ENCODE measurements at regions not wholly inside any gene's neighbourhood (a gene's known extent, or its start where the extent isn't known, plus 50 kb on each side); places are given as distances from the start of the nearest gene placed in this dataset.

GRCh38 chr2:14220101-14220500 lies 412.4 kb upstream of the LRATD1 start:
- DNase-seq, result peak; percentile 8

GRCh38 chr2:14221466-14221865 lies 411.1 kb upstream of the LRATD1 start:
- DNase-seq, result no peak

DNA sequence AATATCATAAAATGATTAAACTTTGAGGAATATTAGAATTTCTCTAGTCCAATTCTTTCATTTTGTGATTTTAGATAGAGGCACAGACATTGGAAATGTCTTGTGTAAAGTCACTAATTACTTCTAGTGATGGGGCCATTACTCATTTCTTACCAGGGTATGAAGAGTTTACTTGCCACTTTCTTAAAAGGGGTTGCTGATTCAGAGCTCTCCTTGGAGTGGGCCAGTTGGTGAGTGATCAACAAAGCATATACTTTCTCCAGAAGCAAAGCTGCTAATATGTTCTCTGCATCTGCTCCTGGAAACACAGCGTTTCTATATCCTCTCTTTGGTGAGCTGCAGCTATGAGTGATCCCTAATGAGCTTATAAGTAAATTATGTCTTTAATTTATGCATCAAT lies 408.9 kb upstream of the LRATD1 start:
- DNase-seq, result no peak

DNA sequence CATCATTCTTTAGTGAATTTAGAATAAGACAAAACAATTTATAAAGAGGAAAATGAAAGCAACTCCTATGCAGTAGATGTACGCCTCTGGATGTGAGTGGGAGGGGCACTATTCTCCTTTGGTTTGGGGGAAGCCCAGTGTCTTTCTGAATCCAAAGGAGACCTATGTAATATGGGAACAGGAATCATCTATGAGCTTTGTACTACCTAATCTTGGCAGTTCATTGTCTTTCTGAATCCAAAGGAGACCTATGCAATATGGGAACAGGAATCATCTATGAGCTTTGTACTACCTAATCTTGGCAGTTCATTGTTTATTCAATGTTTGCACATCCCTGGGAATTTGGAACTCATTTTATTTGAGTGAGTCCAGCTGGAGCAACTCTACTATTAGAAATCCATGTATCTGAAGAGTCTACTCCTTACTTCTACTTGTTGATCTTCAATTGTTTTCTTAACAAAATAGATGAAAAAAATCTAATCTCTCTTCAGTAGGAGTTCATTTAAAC lies 401.1 kb upstream of the LRATD1 start:
- no peak for DNase-seq

- no peak for DNase-seq
Observed at GRCh38 chr2:14232217-14232616, 400.3 kb upstream of the LRATD1 start.

GRCh38 chr2:14234911-14235310 lies 397.6 kb upstream of the LRATD1 start:
- DNase-seq, result no peak

- DNase-seq, result no peak
Observed at GRCh38 chr2:14235667-14236066, 396.9 kb upstream of the LRATD1 start.

GRCh38 chr2:14237902-14238301 lies 394.6 kb upstream of the LRATD1 start:
- no peak for DNase-seq

DNA sequence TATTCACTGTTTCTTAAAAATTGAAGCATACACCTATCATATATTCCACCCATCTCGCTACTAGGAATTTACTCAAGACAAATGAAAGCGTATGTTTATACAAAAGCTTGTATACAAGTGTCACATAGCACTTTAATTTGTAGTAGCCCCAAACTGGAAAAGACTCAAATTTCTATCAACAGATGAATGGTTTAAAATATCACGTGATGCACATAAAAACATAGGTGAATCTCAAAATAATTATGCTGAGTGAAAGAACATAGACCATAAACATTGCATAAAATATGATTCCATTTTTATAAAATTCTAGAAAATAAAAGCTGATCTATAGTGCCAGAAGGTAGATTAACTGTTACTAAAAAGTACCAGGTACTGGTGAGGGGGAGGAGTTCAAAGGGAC lies 392.9 kb upstream of the LRATD1 start:
- DNase-seq, result no peak

DNA sequence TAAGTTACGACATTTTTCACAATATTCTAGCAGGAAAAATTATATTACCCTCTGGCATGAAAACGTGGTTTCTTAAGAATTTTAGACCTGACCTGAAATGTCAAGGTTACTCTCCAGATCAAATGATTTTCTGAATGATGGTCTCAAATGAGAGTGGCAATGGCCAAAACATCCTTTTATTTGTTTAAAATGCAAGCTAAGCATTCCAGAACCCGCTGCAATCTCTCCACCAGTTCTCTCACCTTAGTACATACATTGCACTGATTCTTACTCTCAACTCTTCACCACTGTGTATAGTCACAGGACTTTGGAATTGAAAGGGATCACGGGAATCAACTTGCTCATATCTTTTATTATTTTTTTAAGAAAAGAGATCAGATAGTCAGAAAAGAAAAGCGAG lies 391.6 kb upstream of the LRATD1 start:
- no peak for DNase-seq

GRCh38 chr2:14245901-14246300 lies 386.6 kb upstream of the LRATD1 start:
- DNase-seq, result no peak

GRCh38 chr2:14255135-14255820 lies 377.2 kb upstream of the LRATD1 start:
- DNase-seq, result no peak

DNA sequence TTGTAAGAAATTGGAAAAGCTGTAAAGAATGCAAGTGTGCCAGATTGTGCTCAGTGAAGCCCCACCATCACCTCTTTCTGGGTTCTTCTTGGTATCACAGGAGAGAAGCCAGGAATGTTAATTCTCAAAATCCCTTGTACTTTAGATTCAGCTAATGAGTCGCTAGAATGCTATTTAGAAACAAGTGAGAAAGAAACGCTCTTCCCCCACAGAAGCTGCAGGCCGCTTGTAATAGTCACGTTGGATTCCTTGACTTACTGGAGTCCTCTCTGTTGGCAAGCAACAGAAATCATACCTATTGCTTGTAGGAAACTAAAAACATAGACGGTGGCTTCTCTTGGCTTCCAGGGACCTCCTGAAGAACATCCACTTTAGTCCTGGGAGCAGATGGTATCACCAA lies 375.6 kb upstream of the LRATD1 start:
- DNase-seq, result peak; percentile 60

- DNase-seq, result no peak
Observed at GRCh38 chr2:14257801-14258507, 374.6 kb upstream of the LRATD1 start.

DNA sequence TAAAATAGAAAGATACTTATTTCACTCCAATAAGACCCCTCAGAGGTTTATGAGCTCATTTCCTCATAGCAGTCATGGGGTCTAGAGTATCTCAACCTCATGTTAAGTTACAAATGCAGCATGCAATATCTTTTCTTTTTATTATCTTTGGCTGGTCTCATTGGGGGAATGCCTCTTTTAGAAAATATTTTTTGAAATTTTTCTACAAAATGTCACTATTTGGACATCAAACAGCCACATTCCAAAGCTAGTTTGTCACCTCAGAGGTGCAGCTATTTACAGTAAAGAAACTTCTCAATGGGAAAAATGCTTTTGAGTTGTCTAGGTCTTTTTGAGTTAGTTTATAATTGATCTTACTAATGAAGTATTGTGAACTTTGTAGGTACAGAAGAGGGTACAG lies 370.7 kb upstream of the LRATD1 start:
- peak; percentile 1 for DNase-seq

GRCh38 chr2:14263053-14263452 lies 369.5 kb upstream of the LRATD1 start:
- no peak for DNase-seq

- DNase-seq, result no peak
Observed at GRCh38 chr2:14270036-14270582, 362.4 kb upstream of the LRATD1 start.

GRCh38 chr2:14272396-14273075 lies 360.0 kb upstream of the LRATD1 start:
- DNase-seq, result no peak

DNA sequence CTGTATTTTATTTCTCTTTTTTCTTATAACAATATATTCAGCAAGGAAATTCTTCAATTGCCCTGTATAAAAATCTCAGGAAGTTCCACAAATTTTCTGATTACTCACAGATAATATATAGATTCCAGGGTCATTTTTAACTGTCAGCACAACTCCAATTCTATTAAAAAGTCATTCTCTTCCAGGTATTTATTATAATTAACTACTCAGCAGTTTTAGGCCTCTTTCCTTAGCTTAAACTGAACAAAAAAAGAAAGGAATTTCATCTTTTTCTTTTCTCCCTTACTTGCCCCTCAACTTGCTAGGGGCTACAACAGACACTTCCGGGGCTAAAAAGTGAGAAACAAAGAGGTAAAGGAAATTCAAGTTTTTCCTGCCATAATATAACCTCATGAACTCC lies 358.9 kb upstream of the LRATD1 start:
- DNase-seq, result no peak

DNA sequence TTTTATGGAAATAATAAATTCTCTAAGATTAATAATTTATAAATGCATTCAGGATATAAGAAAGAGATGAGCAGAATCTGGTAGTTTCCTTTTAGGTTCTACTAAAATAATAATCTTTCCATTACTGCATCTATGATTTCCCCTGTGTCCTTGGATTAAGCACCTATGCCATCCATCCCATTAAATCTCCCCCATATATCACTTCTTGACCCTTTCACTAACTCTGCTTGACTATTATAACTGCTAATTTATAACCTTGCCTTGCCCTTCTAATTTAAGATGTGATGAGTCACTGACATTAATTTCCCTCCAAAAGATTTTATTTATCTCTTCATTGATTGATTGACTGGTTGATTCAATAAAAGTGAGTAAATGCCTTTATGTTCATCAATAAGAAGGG lies 348.3 kb upstream of the LRATD1 start:
- no peak for DNase-seq

- no peak for DNase-seq
Observed at GRCh38 chr2:14285812-14286211, 346.7 kb upstream of the LRATD1 start.

DNA sequence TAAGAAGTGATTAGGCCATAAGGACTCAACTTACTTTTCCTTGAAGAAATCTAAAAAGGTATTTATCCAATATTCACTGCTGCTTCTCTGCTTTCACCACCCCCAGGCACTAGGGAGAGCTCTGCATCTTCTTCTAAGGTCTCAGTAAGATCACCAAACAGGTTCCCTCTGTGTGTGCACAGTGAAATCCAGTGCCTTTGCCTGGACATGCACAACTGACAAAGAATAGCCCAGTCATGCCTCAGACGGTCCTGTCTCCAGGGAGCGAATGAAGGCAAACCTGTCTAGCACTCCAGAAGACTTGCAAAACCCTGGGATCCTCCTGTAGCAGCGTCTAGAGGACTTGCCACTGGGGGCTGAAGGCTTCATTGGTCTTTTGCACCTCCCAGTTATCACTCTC lies 344.5 kb upstream of the LRATD1 start:
- no peak for DNase-seq

DNA sequence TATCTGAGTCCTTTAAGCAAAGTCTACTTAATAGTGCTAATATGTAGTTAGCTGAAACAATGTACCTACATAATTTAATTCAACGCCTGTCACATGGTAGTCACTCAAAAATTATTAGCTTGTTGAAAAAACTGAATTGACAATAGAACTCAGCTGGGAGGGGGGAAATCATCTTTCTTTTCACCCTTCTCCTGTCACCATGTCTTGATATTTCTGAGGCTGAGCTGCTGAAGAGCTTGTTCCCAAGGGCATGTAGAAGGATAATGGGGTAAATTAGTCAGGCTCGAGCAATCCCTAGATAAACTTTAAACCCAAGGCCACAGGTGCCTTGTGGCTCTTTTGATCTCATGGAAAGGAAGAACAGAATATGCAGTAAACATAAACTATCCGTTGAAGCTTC lies 339.6 kb upstream of the LRATD1 start:
- no peak for DNase-seq

Measured in fibroblast of skin of abdomen (primary cell).